Activated T-helper 17 cell treated with anti-CD3 and anti-CD28 coated beads, Interleukin-2, amount 50 U/mL, for 72 hours (primary cell): ENCODE measurements at regions not wholly inside any gene's neighbourhood (a gene's known extent, or its start where the extent isn't known, plus 50 kb on each side); places are given as distances from the start of the nearest gene placed in this dataset.
"Not testable (repeated sequence)": the region's sequence is repeated elsewhere in the genome, so short reads cannot be mapped to it uniquely, and the experiment has no call there.

Experiments used
- ATAC-seq: fragments of 150-1000 bp; cut with Tn5 transposase; replicated peaks from 2 replicates; pipeline ENCODE4 v1.10.0; 2021; ENCODE audit warnings: mild to moderate bottlenecking, moderate library complexity
- H3K27ac Mint-ChIP-seq: one replicate; pipeline ENCODE4 v1.8.0; 2022; ENCODE audit warnings: mixed read lengths
- H3K27me3 Mint-ChIP-seq: one replicate; pipeline ENCODE4 v1.8.0; 2022; ENCODE audit warnings: mixed read lengths
- H3K36me3 Mint-ChIP-seq: one replicate; pipeline ENCODE4 v1.8.0; 2022; ENCODE audit warnings: low read depth, mild to moderate bottlenecking, mixed read lengths
- H3K4me1 Mint-ChIP-seq: one replicate; pipeline ENCODE4 v1.8.0; 2022; ENCODE audit warnings: mixed read lengths
- H3K4me3 Mint-ChIP-seq: one replicate; pipeline ENCODE4 v1.8.0; 2022; ENCODE audit warnings: mild to moderate bottlenecking, mixed read lengths
- H3K9me3 Mint-ChIP-seq: one replicate; pipeline ENCODE4 v1.8.0; 2022; ENCODE audit warnings: mixed read lengths

- Mint-ChIP-seq H3K4me1 (no peaks in the 10 kb centered on the region), H3K27me3 (no peaks in the 10 kb centered on the region), H3K36me3 (no peaks in the 10 kb centered on the region), H3K9me3 (peaks cover 5% of the 10 kb centered on the region), H3K4me3 (no peak overlapping the region), H3K27ac (no peak overlapping the region)
- ATAC-seq: no peak
Observed at GRCh38 chrX:66863721-66864120, 224.8 kb upstream of the EDA2R start.

- peak; percentile 73 for ATAC-seq
- Mint-ChIP-seq H3K27ac (no peak overlapping the region), H3K9me3 (peaks cover 3% of the 10 kb centered on the region), H3K4me3 (no peak overlapping the region), H3K4me1 (no peaks in the 10 kb centered on the region), H3K27me3 (no peaks in the 10 kb centered on the region), H3K36me3 (no peaks in the 10 kb centered on the region)
Observed at GRCh38 chrX:66833426-66833825, 194.5 kb upstream of the EDA2R start.

DNA sequence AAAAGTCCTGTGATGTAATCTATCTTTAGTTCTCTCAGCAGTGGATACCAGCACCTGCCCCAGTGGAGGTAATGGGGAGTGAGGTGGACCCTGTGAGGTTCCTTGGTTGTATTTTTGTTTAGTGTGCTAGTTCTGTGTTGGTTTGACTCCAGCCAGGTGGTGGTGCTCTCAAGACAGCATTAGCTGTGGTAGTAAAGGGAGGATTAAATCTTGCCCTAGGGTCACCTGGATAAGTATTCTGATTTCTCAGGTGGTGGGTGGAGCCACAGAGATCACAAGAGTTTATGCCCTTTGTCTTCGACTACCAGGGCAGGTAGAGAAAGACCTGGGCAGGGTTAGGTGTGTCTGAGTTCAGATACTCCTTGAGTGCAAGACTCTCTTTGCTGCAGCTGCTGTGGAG is 176.3 kb upstream of the EDA2R start:
- H3K36me3 Mint-ChIP-seq: no peaks in the 10 kb centered on the region
- ATAC-seq: no peak
- no peaks in the 10 kb centered on the region for H3K4me1 Mint-ChIP-seq

GRCh38 chrX:66794514-66794913 is 155.6 kb upstream of the EDA2R start:
- not testable (repeated sequence) for H3K27ac Mint-ChIP-seq, H3K36me3 Mint-ChIP-seq, ATAC-seq, H3K27me3 Mint-ChIP-seq, H3K4me3 Mint-ChIP-seq, H3K9me3 Mint-ChIP-seq, H3K4me1 Mint-ChIP-seq

More for the DNA sequence above, 176.3 kb upstream of the EDA2R start:
- Mint-ChIP-seq H3K27me3 (no peaks in the 10 kb centered on the region), H3K9me3 (no peaks in the 10 kb centered on the region), H3K27ac (no peak overlapping the region), H3K4me3 (no peak overlapping the region)

GRCh38 chrX:66766318-66766717 is 127.4 kb upstream of the EDA2R start:
- H3K27ac Mint-ChIP-seq: no peak overlapping the region
- H3K36me3 Mint-ChIP-seq: no peaks in the 10 kb centered on the region
- H3K27me3 Mint-ChIP-seq: no peaks in the 10 kb centered on the region
- no peak overlapping the region for H3K4me3 Mint-ChIP-seq
- H3K9me3 Mint-ChIP-seq: peaks cover 3% of the 10 kb centered on the region
- no peak for ATAC-seq
- no peaks in the 10 kb centered on the region for H3K4me1 Mint-ChIP-seq

GRCh38 chrX:66760651-66761050 is 121.8 kb upstream of the EDA2R start:
- H3K9me3 Mint-ChIP-seq: peaks cover 3% of the 10 kb centered on the region
- no peak overlapping the region for H3K4me3 Mint-ChIP-seq
- no peaks in the 10 kb centered on the region for H3K27me3 Mint-ChIP-seq
- no peaks in the 10 kb centered on the region for H3K4me1 Mint-ChIP-seq
- ATAC-seq: no peak
- H3K27ac Mint-ChIP-seq: no peak overlapping the region
- no peaks in the 10 kb centered on the region for H3K36me3 Mint-ChIP-seq

GRCh38 chrX:66756717-66757116 is 117.8 kb upstream of the EDA2R start:
- Mint-ChIP-seq H3K27ac (no peak overlapping the region), H3K27me3 (no peaks in the 10 kb centered on the region), H3K4me1 (no peaks in the 10 kb centered on the region), H3K9me3 (no peaks in the 10 kb centered on the region), H3K36me3 (no peaks in the 10 kb centered on the region), H3K4me3 (no peak overlapping the region)
- ATAC-seq: no peak

- no peak overlapping the region for H3K4me3 Mint-ChIP-seq
- peaks cover 3% of the 10 kb centered on the region for H3K27me3 Mint-ChIP-seq
- ATAC-seq: no peak
- H3K27ac Mint-ChIP-seq: no peak overlapping the region
- H3K9me3 Mint-ChIP-seq: peaks cover 4% of the 10 kb centered on the region
- H3K36me3 Mint-ChIP-seq: no peaks in the 10 kb centered on the region
- H3K4me1 Mint-ChIP-seq: no peaks in the 10 kb centered on the region
Observed at GRCh38 chrX:66751136-66751782, 112.4 kb upstream of the EDA2R start.

- H3K9me3 Mint-ChIP-seq, H3K27me3 Mint-ChIP-seq, H3K4me3 Mint-ChIP-seq, H3K36me3 Mint-ChIP-seq, H3K4me1 Mint-ChIP-seq, ATAC-seq, H3K27ac Mint-ChIP-seq: not testable (repeated sequence)
Observed at GRCh38 chrX:66744519-66744918, 105.6 kb upstream of the EDA2R start.

- H3K9me3 Mint-ChIP-seq: no peaks in the 10 kb centered on the region
- ATAC-seq: no peak
Observed at GRCh38 chrX:66731398-66731797, 92.5 kb upstream of the EDA2R start.

DNA sequence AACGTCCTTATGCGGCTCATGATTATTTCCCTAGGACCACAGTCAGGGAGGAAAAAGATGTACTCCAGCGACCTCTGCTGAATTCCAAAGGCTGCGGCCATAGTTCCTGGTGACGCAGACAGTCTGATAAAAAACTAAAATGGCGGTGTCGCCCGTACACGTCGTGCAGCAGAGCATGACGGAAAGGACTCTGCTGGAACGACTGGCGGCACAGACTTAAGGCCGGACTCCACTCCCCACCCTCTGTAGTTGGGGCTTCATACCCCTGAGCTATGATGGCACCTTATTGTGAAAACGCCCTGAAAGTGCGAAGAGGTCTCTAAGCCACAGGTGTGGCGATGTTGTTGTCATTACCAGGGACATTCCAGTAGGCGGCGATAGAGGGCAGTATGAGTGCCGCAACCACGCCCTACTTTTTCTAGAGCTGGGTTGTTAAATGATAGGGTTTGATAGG is 90.0 kb upstream of the EDA2R start:
- Mint-ChIP-seq H3K4me3 (peak overlapping the region; percentile 83), H3K27me3 (no peaks in the 10 kb centered on the region), H3K27ac (peak overlapping the region; percentile 65), H3K4me1 (no peaks in the 10 kb centered on the region), H3K36me3 (no peaks in the 10 kb centered on the region), H3K9me3 (no peaks in the 10 kb centered on the region)
- peak; percentile 87 for ATAC-seq

More at GRCh38 chrX:66731398-66731797, 92.5 kb upstream of the EDA2R start:
- H3K4me1 Mint-ChIP-seq: no peaks in the 10 kb centered on the region
- H3K4me3 Mint-ChIP-seq: no peak overlapping the region
- H3K27ac Mint-ChIP-seq: no peak overlapping the region
- no peaks in the 10 kb centered on the region for H3K27me3 Mint-ChIP-seq
- no peaks in the 10 kb centered on the region for H3K36me3 Mint-ChIP-seq

DNA sequence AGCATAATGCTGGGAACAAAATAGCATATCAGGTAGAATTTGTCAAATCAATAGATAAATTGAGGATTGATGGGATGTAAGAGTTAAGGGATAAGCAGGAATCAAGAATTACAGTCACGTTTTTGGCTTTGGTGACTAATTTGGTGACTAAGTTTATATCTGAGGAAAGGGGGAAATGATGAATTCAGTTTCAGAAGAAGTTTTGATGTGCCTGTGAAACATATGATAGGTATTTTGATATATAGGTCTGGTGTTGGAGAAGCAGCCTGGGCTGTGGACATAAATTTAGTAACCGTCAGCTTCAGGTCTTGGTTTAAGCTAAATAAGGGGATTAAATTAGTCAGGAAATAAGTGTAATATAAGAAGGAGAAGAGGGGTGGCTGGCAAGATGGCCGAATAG is 79.0 kb upstream of the EDA2R start:
- Mint-ChIP-seq H3K4me1 (no peaks in the 10 kb centered on the region), H3K27ac (no peak overlapping the region), H3K27me3 (peaks cover 17% of the 10 kb centered on the region), H3K4me3 (no peak overlapping the region), H3K36me3 (no peaks in the 10 kb centered on the region), H3K9me3 (no peaks in the 10 kb centered on the region)
- ATAC-seq: no peak

DNA sequence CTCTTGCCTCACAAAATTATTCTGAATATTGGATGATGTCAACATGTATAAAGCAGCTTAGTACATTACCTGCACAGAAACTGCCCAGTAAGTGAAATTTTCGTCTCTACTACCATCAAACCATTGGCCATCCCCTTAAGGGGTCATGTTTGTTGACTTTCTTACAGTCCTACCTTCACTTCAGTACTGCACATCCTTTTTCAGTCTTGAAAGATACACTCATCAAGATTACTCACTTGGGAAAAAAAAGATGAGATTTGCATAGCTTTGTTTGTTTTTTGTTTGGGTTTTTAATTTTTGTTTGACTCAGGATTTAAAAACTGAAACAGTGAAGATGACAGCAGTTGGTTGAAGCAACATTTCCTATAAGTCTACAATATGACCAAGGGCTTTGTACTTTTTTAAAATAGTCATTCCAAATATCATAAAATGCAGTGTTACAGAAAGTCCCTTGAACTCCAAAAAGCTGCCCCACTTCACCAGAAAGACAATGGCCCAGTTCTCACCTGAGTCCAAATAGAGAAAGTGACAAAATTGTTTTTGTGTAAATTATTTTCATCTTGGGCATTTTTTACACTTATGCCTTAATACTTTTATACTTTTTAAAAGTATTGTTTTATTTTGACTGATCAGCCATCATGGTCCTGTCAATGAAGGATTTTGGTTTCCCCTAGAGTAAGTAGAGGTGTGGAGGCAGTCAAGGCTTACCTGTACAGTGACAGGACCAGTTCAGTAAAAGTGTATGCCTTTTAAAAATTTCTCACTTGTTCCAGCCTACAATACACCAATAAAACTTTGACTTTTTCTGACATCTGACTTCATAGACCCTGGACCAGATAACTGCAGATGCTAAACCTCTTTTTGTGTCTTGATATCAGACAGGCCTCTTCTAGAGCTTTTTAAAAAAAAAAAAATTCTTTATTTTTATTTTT is 59.7 kb upstream of the EDA2R start:
- no peak overlapping the region for H3K4me3 Mint-ChIP-seq
- no peak overlapping the region for H3K27ac Mint-ChIP-seq
- no peaks in the 10 kb centered on the region for H3K9me3 Mint-ChIP-seq
- peaks cover 5% of the 10 kb centered on the region for H3K27me3 Mint-ChIP-seq
- ATAC-seq: peak; percentile 81
- H3K36me3 Mint-ChIP-seq: no peaks in the 10 kb centered on the region
- no peaks in the 10 kb centered on the region for H3K4me1 Mint-ChIP-seq

DNA sequence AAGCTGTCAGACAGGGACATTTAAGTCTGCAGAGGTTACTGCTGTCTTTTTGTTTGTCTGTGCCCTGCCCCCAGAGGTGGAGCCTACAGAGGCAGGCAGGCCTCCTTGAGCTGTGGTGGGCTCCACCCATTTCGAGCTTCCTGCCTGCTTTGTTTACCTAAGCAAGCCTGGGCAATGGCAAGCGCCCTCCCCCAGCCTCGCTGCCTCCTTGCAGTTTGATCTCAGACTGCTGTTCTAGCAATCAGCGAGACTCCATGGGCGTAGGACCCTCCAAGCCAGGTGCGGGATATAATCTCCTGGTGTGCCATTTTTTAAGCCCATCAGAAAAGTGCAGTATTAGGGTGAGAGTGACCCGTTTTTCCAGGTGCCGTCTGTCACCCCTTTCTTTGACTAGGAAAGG is 53.6 kb upstream of the EDA2R start:
- not testable (repeated sequence) for H3K27ac Mint-ChIP-seq, H3K27me3 Mint-ChIP-seq, ATAC-seq, H3K36me3 Mint-ChIP-seq, H3K4me3 Mint-ChIP-seq, H3K4me1 Mint-ChIP-seq, H3K9me3 Mint-ChIP-seq
